Epithelial cell of esophagus (primary cell): ENCODE measurements at regions not wholly inside any gene's neighbourhood (a gene's known extent, or its start where the extent isn't known, plus 50 kb on each side); places are given as distances from the start of the nearest gene placed in this dataset.

Experiments used
- DNase-seq: peaks from one replicate; pipeline ENCODE4 v3.0.0; 2010; ENCODE audit warnings: low read depth
- H3K4me3 ChIP-seq: 2 replicates; pipeline ENCODE4 v1.5.1; 2011; ENCODE audit warnings: mild to moderate bottlenecking, low read length, control low read depth
- TF ChIP-seq, protein P1 (sequence below): IDR thresholded peaks from 2 replicates; pipeline ENCODE4 v1.5.1; 2011; ENCODE audit warnings: low read depth, mild to moderate bottlenecking, low read length, control low read depth, inconsistent platforms; ENCODE audit not compliant: insufficient read depth; ENCODE audit errors: missing control alignments

DNA sequence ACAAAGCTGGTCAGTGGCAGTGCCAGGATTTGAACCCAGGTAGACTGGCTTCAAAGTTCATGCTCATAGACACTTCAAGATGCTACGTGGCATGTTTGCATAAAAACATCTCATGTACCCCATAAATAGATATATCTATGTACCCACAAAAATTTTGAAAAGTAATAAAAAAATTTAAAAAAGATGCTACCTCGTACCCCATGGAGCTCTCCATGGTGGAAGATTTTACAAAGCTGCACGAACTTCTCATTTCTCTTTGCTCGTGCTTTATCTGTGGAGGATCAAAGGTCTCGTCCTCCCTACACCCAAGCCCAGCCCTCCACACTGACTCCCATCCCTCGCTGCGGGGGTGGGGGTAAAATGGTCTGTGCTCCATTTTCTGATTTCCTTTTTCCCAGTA, 135.5 kb downstream of the HAPSTR1 start:
- H3K4me3 ChIP-seq: no peak overlapping the region
- DNase-seq: no peak
- TF ChIP-seq, protein P1, sequence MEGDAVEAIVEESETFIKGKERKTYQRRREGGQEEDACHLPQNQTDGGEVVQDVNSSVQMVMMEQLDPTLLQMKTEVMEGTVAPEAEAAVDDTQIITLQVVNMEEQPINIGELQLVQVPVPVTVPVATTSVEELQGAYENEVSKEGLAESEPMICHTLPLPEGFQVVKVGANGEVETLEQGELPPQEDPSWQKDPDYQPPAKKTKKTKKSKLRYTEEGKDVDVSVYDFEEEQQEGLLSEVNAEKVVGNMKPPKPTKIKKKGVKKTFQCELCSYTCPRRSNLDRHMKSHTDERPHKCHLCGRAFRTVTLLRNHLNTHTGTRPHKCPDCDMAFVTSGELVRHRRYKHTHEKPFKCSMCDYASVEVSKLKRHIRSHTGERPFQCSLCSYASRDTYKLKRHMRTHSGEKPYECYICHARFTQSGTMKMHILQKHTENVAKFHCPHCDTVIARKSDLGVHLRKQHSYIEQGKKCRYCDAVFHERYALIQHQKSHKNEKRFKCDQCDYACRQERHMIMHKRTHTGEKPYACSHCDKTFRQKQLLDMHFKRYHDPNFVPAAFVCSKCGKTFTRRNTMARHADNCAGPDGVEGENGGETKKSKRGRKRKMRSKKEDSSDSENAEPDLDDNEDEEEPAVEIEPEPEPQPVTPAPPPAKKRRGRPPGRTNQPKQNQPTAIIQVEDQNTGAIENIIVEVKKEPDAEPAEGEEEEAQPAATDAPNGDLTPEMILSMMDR: no peak

DNA sequence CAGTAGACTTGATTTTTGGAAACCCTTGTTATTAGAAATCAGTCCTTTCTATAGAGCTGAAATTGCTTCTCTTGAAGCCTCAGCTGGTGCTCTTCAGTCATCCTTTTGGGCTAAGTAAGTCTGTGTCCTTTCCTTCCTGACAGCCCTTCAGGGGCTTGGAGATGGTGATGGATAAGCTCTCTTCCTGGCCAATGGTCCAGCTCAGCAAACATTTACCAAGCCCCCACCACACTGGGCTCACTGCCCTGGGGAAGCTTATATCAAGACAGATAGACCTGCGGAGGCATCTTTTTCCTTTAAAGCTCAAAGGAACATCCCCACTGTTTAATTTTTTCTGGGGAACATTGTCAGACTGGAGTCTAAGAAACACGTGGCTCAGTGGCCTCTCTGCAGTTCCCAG, 139.6 kb downstream of the HAPSTR1 start:
- no peak for DNase-seq
- TF ChIP-seq, protein P1: no peak
- H3K4me3 ChIP-seq: no peak overlapping the region

DNA sequence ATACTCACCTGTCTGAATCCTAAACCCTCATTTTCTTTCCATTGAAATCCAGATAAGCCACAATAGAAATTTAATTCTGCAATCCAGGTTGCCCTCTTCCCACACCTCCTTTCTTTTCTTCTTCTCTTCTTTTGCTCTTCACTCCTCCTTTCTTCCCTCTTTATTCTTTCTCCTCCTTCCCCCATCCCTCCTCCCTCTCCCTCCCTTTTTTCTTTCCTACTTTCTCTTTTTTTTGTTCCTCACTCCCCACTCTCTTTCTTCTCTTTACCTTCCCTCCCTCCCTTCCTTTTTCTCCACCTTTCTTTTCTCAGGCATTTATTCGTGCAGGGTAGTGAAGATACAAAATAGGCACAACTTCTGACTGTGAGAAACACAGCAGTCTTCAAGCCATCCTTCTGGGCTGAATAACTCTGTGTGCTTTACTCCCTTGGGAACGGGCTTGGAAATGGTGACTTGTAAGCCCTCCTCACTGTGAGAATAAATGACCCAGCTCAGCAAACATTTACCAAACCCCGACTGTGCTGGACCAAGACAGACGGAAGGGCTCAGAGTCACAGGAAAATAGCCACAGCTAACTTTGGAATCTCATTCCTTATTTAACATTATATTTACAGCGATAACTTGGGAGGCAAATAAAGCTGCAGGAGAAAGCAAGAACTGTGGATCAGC, 140.8 kb downstream of the HAPSTR1 start:
- DNase-seq: no peak
- TF ChIP-seq, protein P1: no peak
- no peak overlapping the region for H3K4me3 ChIP-seq

DNA sequence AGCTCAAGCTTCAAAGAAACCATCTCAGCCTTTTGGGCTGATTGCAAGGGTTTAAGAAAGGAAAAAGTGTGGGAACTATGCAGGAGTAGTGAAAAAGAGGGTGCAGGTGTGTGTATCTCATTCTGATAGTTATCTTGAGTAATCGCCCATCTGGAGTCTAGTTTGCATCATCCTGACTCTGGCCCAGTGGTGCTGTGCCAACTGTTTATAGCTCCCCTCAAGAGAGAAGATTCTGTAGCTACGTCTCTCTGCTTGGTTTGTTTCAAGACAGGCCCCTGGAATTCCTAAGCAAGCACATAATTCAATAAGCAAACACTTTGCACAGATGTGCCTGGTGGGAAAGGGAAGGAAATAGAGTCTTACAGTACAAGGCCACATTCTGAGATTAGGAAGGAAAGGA, 144.4 kb downstream of the HAPSTR1 start:
- no peak overlapping the region for H3K4me3 ChIP-seq
- TF ChIP-seq, protein P1: no peak
- DNase-seq: no peak

DNA sequence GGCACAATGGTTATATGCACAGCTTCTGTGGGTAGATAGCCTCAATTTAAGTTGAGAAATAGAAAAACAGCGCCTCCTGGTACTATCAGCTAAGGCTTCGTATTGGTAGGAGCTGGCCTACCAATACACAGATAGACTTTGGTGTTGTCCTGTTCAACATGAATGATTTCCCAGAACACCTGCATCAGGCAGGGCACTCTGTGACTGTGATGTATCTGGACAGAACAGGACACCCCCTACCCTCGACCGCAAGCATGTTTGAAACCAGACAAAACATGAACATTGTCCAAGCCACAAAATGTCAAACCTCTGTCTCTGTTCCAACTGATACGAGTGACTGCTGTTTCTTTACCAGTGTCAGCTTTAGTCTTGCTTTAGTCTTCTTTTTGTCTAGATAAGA, 144.9 kb downstream of the HAPSTR1 start:
- TF ChIP-seq, protein P1: no peak
- DNase-seq: no peak
- no peak overlapping the region for H3K4me3 ChIP-seq

DNA sequence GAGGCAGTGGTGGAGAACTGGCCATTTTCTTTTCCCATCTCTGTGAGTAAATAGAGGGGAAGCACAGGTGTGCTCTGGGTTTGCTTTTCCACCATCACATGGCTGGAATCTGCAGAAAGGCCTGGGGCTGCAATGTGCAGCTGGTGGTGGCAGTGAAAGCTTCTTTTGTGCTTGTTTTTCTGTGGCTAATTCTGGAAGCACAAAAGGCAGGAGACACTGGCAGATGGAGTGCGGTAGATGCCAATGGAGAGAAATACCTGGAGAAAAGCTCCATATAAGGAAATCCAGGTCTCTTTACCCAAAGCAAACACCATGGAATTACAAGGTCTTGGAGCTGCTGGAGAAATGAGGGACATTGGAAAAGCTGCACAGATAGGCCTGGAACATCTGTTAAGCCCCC, 146.9 kb downstream of the HAPSTR1 start:
- TF ChIP-seq, protein P1: no peak
- no peak for DNase-seq
- H3K4me3 ChIP-seq: no peak overlapping the region

DNA sequence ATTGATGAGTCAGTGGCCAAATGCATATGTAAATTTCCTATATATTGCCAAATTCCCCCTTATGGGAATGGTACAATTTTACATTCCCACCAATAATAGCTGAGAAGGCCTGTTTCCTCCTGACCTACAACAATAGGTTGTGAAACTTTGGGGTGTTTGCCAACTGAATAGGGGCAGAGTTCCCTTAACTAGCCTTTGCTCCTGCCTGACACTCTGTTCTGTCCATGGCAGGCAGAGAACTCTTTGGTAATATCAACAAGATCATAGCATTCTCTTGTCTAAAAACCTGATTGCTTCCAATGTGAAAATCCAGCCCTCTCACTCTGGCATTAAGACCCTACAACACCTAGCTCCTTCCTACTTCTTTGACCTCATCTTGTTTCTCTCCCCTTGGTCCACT, 149.7 kb downstream of the HAPSTR1 start:
- TF ChIP-seq, protein P1: no peak
- H3K4me3 ChIP-seq: no peak overlapping the region
- no peak for DNase-seq
